PFSK-1 (cell line): ENCODE measurements at regions not wholly inside any gene's neighbourhood (a gene's known extent, or its start where the extent isn't known, plus 50 kb on each side); places are given as distances from the start of the nearest gene placed in this dataset.

ENCODE experiments used
- FOXP2 ChIP-seq: optimal IDR thresholded peaks from 2 replicates; pipeline ENCODE3; 2011; ENCODE audit warnings: borderline replicate concordance, control low read depth, inconsistent platforms; ENCODE audit not compliant: insufficient read depth; ENCODE audit errors: extremely low read length, extremely low read depth
- POLR2AphosphoS5 ChIP-seq: IDR thresholded peaks from 2 replicates; pipeline ENCODE4 v1.6.1; 2012; ENCODE audit warnings: low read depth, mild to moderate bottlenecking, control low read depth, low read length, moderate library complexity
- REST ChIP-seq, 2 experiments: IDR thresholded peaks; 2 replicates each; pipeline versions ENCODE4 v1.6.1 to v1.8.0; 2011 to 2012; ENCODE audit warnings: low read depth in 2 of 2, low read length in 2 of 2, control low read depth in 1 of 2, inconsistent platforms in 1 of 2, mild to moderate bottlenecking in 1 of 2, moderate library complexity in 1 of 2; ENCODE audit not compliant: insufficient read depth in 1 of 2
- SIN3A ChIP-seq: IDR thresholded peaks from 2 replicates; pipeline ENCODE4 v1.6.1; 2012; ENCODE audit warnings: mild to moderate bottlenecking, low read length, moderate library complexity, borderline replicate concordance; ENCODE audit not compliant: insufficient read depth
- TAF1 ChIP-seq: IDR thresholded peaks from 2 replicates; pipeline ENCODE4 v1.6.1; 2012; ENCODE audit warnings: low read length, control low read depth, borderline replicate concordance; ENCODE audit not compliant: insufficient read depth

GRCh38 chr11:79758325-79758724, 317.5 kb upstream of the TENM4 start:
- TF ChIP-seq FOXP2 (no peak), TAF1 (no peak), POLR2AphosphoS5 (no peak), REST (IDR thresholded peaks at IDR 0.05; ENCODE audit: insufficient read depth in 1 of 2, low read depth in 2 of 2, low read length in 2 of 2) (no peak), SIN3A (no peak)

GRCh38 chr11:79747406-79747805, 306.6 kb upstream of the TENM4 start:
- no peak for TF ChIP-seq POLR2AphosphoS5
- TF ChIP-seq TAF1, result no peak
- TF ChIP-seq SIN3A, result no peak
- TF ChIP-seq REST (IDR thresholded peaks at IDR 0.05; ENCODE audit: insufficient read depth in 1 of 2, low read depth in 2 of 2, low read length in 2 of 2), result no peak

GRCh38 chr11:79744941-79745340, 304.1 kb upstream of the TENM4 start:
- no peak for TF ChIP-seq POLR2AphosphoS5
- TF ChIP-seq SIN3A, result no peak
- TF ChIP-seq REST (IDR thresholded peaks at IDR 0.05; ENCODE audit: insufficient read depth in 1 of 2, low read depth in 2 of 2, low read length in 2 of 2), result no peak
- TF ChIP-seq TAF1, result no peak
- no peak for TF ChIP-seq FOXP2

- no peak for TF ChIP-seq POLR2AphosphoS5
- TF ChIP-seq SIN3A, result no peak
- TF ChIP-seq FOXP2, result no peak
- TF ChIP-seq REST (IDR thresholded peaks at IDR 0.05; ENCODE audit: insufficient read depth in 1 of 2, low read depth in 2 of 2, low read length in 2 of 2), result no peak
- no peak for TF ChIP-seq TAF1
Measured at GRCh38 chr11:79742176-79742575, 301.3 kb upstream of the TENM4 start.

- TF ChIP-seq REST (IDR thresholded peaks at IDR 0.05; ENCODE audit: insufficient read depth in 1 of 2, low read depth in 2 of 2, low read length in 2 of 2) (no peak), POLR2AphosphoS5 (no peak), SIN3A (no peak), FOXP2 (no peak), TAF1 (no peak)
Measured at GRCh38 chr11:79739591-79739990, 298.8 kb upstream of the TENM4 start.
